ENCODE measurements at regions not wholly inside any gene's neighbourhood (a gene's known extent, or its start where the extent isn't known, plus 50 kb on each side); places are given as distances from the start of the nearest gene placed in this dataset.

GRCh38 chr1:239675735-239676134, 289.4 kb downstream of the CHRM3 start:
- DNase-seq (ENCODE audit: low read depth in 1 of 2, low spot score in 2 of 2) = no peak
- H2BK20ac ChIP-seq (ENCODE audit: low read length) = no peak overlapping the region
- H2BK120ac ChIP-seq (replicated peaks; ENCODE audit: low read depth, low read length) = no peak overlapping the region
- TF ChIP-seq HDAC2 (IDR thresholded peaks at IDR 0.05; ENCODE audit: borderline replicate concordance in 1 of 2, low read depth in 2 of 2, low read length in 2 of 2) (no peak), CBX5 (IDR thresholded peaks at IDR 0.05; ENCODE audit: low read depth, low read length) (no peak), CHD2 (IDR thresholded peaks at IDR 0.05; ENCODE audit: low read length) (no peak), NANOG (IDR thresholded peaks at IDR 0.05; ENCODE audit: insufficient read depth, low read depth, low read length, poor library complexity, severe bottlenecking) (no peak), POU5F1 (IDR thresholded peaks at IDR 0.05; ENCODE audit: low read depth, low read length) (no peak), BACH1 (IDR thresholded peaks at IDR 0.05; ENCODE audit: low read length) (no peak), FOSL1 (IDR thresholded peaks at IDR 0.05; ENCODE audit: insufficient read depth, low read depth, low read length) (no peak)
- no peak overlapping the region for H2BK5ac ChIP-seq (ENCODE audit: low read depth, low read length)
- H4K91ac ChIP-seq (replicated peaks; ENCODE audit: insufficient read length, low read length) = no peak overlapping the region
- no peak overlapping the region for H2AFZ ChIP-seq (ENCODE audit: low read length)
- H4K8ac ChIP-seq (ENCODE audit: extremely low read depth, insufficient read depth, low read length) = no peak overlapping the region
- H3K9me3 ChIP-seq (ENCODE audit: insufficient read depth in 2 of 2, low read depth in 1 of 2, low read length in 1 of 2) = no peaks in the 10 kb centered on the region
- H4K5ac ChIP-seq (ENCODE audit: insufficient read length, low read depth, low read length) = no peak overlapping the region
- no peak overlapping the region for H3K4me3 ChIP-seq (ENCODE audit: extremely low read depth in 1 of 4, insufficient read depth in 2 of 4, low read depth in 3 of 4, low read length in 4 of 4)
- FAIRE-seq = no peak
- no peak overlapping the region for H3K56ac ChIP-seq (replicated peaks; ENCODE audit: insufficient read length, low read depth, low read length)
- H2AK5ac ChIP-seq (ENCODE audit: low read depth, low read length) = no peak overlapping the region
- no peaks in the 10 kb centered on the region; a peak in 1 of 7 replicates for H3K27me3 ChIP-seq (replicated peaks in 1 of 4; ENCODE audit: control insufficient read depth in 3 of 4, extremely low read depth in 1 of 4, insufficient read depth in 3 of 4, low read length in 3 of 4)
- H3K4ac ChIP-seq (replicated peaks; ENCODE audit: insufficient read length, low read depth, low read length) = no peak overlapping the region
- H2BK15ac ChIP-seq (ENCODE audit: low read length) = no peak overlapping the region
- H3K23ac ChIP-seq (ENCODE audit: insufficient read length) = no peak overlapping the region
- no peak overlapping the region for H3K27ac ChIP-seq (ENCODE audit: low read depth, low read length)
- no peak overlapping the region for H3K9ac ChIP-seq (replicated peaks in 1 of 4; ENCODE audit: extremely low read depth in 1 of 4, low read depth in 3 of 4, low read length in 3 of 4)
- no peak overlapping the region for H3K18ac ChIP-seq (ENCODE audit: extremely low read depth, low read length)
- CTCF ChIA-PET (ENCODE audit: partially characterized antibody) = interaction anchor here (0.6 to 2.7 kb wide), 12 partner anchors 8 to 311 kb away, joined by 3 to 18 read pairs (median 4); no protein-coding TSS in a partner anchor
- POLR2A ChIA-PET (ENCODE audit: partially characterized antibody) = no interaction called here
- no peak overlapping the region for H2BK12ac ChIP-seq (ENCODE audit: low read depth, low read length)
- H3K4me1 ChIP-seq (replicated peaks in 1 of 4; ENCODE audit: control insufficient read depth in 3 of 4, insufficient read depth in 4 of 4, low read length in 3 of 4) = peaks cover 0 to 11% (median 0%) of the 10 kb centered on the region in 4 experiments; a peak in 2 of 7 replicates
- H3K79me1 ChIP-seq (ENCODE audit: low read depth, low read length) = no peaks in the 10 kb centered on the region
- H3K79me2 ChIP-seq (ENCODE audit: control insufficient read depth in 1 of 2, insufficient read depth in 2 of 2, low read length in 2 of 2) = no peaks in the 10 kb centered on the region
- WGBS, 2 experiments (ENCODE audit: extremely low coverage in 1 of 2, insufficient coverage in 1 of 2, insufficient read length in 1 of 2, insufficient replicate concordance in 2 of 2, low coverage in 1 of 2, low lambda C conversion rate in 2 of 2, missing lambda C conversion rate in 1 of 2) = 89% methylated on average over 2 of the region's 2 CpGs; no CpG with 5 or more reads in 1 of the 2 experiments
- no peak overlapping the region for H3K14ac ChIP-seq (ENCODE audit: insufficient read length)
- H4K20me1 ChIP-seq (replicated peaks in 1 of 2; ENCODE audit: control insufficient read depth in 1 of 2, insufficient read depth in 2 of 2, low read length in 2 of 2) = no peaks in the 10 kb centered on the region
- no peak overlapping the region for H3K4me2 ChIP-seq (ENCODE audit: insufficient read depth in 1 of 2, low read depth in 2 of 2, low read length in 2 of 2)
- no peaks in the 10 kb centered on the region for H3K23me2 ChIP-seq (ENCODE audit: low read depth, low read length)
- H3K36me3 ChIP-seq (ENCODE audit: control insufficient read depth in 2 of 4, insufficient read depth in 4 of 4, low read length in 3 of 4) = no peaks in the 10 kb centered on the region

Data from H1 (cell line).